GM12891 (cell line): ENCODE measurements at regions not wholly inside any gene's neighbourhood (a gene's known extent, or its start where the extent isn't known, plus 50 kb on each side); places are given as distances from the start of the nearest gene placed in this dataset.

ENCODE experiments used
- PAX5 ChIP-seq: IDR thresholded peaks from 2 replicates; pipeline ENCODE4 v1.6.1; 2011; ENCODE audit warnings: low read length, moderate library complexity, mild to moderate bottlenecking; ENCODE audit not compliant: insufficient read depth, severe bottlenecking
- POLR2A ChIP-seq: IDR thresholded peaks from 2 replicates; pipeline ENCODE4 v1.6.1; 2011; ENCODE audit warnings: low read depth, low read length, control low read depth
- POLR2AphosphoS5 ChIP-seq: IDR thresholded peaks from 2 replicates; pipeline ENCODE4 v1.6.1; 2011; ENCODE audit warnings: low read depth, low read length, control low read depth
- SPI1 ChIP-seq: IDR thresholded peaks from 2 replicates; pipeline ENCODE4 v1.6.1; 2011; ENCODE audit warnings: low read depth, low read length, control low read depth
- TAF1 ChIP-seq: IDR thresholded peaks from 2 replicates; pipeline ENCODE4 v1.6.1; 2011; ENCODE audit warnings: low read depth, low read length, control low read depth

DNA sequence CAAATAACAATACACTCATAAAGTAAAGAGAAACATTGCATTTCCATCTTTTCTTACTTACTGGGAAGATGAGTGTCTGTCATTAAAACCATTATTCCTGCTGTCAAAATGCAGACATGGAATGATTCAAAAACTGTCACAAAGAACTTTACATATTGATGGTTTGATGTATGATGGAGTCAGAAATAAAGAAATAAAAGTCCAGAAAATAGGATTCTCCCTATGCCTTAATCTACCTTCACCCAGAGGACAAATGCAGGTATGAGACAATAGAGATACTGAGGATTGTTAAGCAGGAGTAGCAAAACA, 656.1 kb downstream of the TBC1D4 start:
- TF ChIP-seq POLR2A: no peak
- no peak for TF ChIP-seq POLR2AphosphoS5
- TF ChIP-seq TAF1: no peak
- no peak for TF ChIP-seq PAX5
- no peak for TF ChIP-seq SPI1
